Right ventricle myocardium superior (tissue), 1 donor: ENCODE measurements at regions not wholly inside any gene's neighbourhood (a gene's known extent, or its start where the extent isn't known, plus 50 kb on each side); places are given as distances from the start of the nearest gene placed in this dataset.
"Not testable (repeated sequence)": the region's sequence is repeated elsewhere in the genome, so short reads cannot be mapped to it uniquely, and the experiment has no call there.

Experiments used
- ATAC-seq: fragments of 200-7000 bp; cut with Tn5 transposase; one replicate; pipeline ENCODE4 v1.9.1; 2020; ENCODE audit warnings: mild to moderate bottlenecking; ENCODE audit not compliant: poor library complexity
- DNase-seq: peaks from one replicate; pipeline ENCODE4 v3.0.0-alpha.2; 2020
- intact Hi-C: fragments of 100-400 bp; cut with DNase I; formaldehyde crosslinking; loops from one replicate; pipeline ENCODE4 v1.11.2; 2022
- donor health status: DM: no; HTN: yes; CAD: no; lungs with severe emphysema.

DNA sequence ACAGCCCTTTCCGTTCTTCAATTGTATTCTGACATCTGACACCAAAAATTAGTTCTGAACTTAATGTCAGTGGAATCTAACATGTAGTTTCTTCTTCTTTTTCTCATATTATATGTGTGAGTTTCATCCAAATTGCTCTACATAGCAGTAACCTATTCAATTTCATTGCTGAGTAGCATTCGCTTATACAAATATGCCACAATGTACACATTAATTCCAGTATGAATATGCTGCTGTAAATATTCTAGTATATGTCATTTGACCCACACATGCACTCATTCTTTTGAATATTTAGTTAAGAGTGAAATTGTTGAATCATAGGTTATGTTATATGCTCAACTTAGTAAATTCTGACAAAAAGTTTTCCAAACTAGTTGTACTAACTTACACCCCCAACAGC lies 550.9 kb downstream of the CHSY3 start:
- ATAC-seq (no peak), DNase-seq (no peak)
- intact Hi-C loops = no loop called here

DNA sequence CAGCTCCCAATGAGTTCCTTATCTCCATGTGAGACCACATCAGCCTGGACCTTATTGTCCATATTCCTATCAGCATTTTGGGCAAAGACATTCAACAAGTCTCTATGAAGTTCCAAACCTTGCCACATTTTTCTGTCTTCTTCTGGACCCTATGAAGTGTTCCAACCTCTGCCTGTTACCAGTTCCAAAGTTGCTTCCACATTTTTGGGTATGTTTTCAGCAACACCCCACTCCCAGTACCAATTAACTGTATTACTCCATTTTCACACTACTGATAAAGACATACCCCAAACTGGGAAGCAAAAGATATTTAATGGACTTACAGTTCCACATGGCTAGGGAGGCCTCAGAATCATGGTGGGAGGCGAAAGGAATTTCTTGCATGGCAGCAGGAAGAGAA lies 548.5 kb downstream of the CHSY3 start:
- DNase-seq (no peak), ATAC-seq (no peak)
- intact Hi-C loops = no loop called here

DNA sequence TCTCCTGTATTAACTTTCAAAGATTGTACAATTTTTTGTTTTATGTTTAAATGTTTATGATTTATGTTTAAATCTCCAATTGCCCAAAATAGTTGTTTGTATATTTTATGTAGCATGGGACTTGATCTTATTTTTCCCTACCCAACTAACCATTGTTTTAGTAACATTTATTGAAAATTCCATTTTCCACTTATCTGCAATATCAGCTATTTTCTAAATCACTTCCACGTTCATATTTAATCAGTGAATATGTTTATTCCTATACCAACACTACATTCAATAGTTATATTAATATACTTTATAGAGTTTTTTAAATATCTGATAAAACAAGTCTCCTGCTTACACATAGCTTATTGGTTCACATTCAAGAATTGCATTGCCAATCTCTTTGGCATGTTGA lies 532.2 kb downstream of the CHSY3 start:
- no peak for ATAC-seq
- DNase-seq = no peak
- intact Hi-C loops = no loop called here

DNA sequence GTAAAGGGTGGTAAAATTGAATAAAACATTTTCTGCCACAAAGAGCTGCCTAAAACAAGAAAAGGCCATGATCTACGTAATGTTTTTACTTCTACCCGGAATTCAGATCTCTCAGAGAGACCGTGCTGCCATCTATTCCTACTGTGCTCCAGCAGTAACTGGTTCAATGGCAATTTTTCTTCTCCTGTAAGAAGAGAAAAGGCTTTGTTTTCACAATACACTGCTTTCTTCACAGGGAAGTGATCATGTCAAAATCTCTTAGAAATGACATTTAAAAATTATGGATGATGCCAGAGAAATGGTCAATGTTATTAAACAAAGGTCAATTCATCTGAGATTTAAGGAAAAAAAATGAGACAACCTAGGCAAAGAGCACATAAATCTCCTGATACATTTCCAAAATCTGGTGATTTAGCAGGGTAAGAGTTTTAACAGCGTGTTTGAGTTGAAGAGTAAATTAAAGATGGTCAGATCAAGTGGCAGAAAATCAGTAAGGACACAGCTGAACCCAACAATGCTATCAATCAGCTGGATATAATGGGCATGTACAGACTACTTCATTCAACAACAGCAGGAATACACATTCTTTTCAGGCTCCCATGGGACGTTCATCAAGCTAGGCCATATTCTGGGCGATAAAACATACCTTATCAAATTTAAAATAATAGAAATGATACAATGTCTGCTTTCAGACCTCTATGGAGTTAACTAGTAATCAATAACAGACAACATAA lies 523.1 kb downstream of the CHSY3 start:
- DNase-seq = no peak
- ATAC-seq = no peak
- intact Hi-C loops = no loop called here

DNA sequence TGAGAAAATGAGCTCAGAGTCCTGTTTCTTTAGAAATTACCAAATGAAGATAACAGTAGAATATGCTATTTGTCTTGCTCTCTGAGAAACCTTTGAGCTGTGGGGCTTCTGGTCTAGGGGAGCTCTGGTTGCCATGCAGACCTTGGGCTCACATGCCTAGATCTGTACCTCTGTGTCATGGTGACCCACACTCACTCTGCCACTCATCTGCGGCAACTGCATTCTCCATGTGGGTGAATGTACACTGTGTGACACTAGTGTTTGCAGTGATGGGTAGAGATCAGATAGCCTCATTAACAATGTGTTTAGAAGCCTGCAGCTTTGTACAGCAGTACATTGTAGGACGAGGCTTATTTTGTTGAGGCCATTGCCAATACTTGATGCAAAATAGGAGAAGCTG lies 521.2 kb downstream of the CHSY3 start:
- intact Hi-C loops = no loop called here
- ATAC-seq (no peak), DNase-seq (no peak)

DNA sequence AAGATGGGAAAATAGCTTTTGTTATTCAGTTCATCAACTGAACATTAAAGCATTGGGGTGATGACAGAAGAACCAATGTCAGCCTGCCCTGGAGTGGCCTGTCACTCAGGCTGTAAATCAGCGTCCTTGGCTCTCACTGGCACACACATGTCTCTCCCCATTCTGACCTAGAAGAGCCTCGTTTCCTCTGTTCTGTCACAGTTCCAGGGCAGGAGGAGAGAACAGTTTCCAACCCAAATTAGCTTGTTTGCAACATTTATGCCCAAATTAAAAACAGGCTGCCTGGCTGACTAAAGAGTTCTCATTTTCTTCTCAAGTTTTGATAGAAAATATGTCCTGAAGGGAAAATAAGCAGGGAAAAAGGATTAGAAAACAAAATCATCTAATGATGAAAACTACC lies 520.1 kb downstream of the CHSY3 start:
- ATAC-seq = no peak
- no peak for DNase-seq
- intact Hi-C loops = no loop called here

DNA sequence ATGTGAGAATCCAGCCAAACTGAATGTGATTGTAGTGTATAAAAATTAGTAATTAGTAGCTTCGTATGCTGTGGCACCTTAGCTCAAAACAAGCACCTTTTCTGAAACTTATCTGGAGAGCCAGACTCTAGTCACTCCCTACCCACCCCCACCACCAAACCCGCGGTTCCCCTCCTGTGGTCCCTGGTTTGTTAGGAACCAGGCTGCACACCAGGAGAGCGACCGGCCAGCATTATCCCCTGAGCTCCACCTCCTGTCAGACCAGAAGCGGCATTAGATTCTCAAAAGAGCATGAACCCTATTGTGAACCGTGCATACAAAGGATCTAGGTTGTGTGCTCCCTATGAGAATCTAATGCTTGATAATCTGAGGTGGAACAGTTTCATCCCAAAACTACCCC lies 498.6 kb downstream of the CHSY3 start:
- intact Hi-C loops = no loop called here
- no peak for DNase-seq
- no peak for ATAC-seq

DNA sequence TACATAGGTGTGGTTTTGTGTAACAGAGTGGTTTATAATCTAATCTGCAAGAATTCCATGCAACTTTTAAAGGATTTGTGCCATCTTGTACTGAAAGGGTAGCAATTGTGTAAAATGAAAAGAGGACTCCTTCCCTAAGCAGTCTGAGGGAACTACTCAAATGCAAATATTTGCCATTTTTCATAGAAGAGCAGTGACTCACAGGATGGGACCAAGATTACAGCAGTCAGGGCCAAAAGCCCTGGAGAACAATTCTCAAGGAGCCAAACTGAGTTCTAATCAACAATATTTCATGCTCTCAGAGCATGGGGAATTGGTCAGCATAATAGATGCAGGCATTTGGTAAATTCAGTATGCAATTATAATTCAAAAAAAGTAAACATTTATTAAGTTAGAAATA lies 495.8 kb downstream of the CHSY3 start:
- ATAC-seq = no peak
- intact Hi-C loops = no loop called here
- no peak for DNase-seq

DNA sequence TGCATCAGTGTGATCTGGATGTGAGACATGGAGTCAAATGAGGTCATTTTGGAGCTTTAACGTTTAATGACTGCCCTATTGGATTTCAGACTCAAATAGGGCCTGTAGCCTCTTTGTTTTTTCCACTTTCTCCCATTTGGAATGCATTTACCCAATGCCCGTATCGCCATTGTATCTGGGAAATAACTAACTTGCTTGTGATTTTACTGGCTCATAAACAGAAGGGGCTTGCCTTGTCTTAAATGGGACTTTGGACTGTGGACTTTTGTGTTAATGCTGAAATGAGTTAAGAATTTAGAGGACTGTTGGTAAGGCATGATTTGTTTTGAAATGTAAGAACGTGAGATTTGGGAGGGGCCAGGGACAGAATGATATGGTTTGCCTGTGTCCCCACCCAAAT lies 494.6 kb downstream of the CHSY3 start:
- no peak for ATAC-seq
- no peak for DNase-seq
- intact Hi-C loops = no loop called here

DNA sequence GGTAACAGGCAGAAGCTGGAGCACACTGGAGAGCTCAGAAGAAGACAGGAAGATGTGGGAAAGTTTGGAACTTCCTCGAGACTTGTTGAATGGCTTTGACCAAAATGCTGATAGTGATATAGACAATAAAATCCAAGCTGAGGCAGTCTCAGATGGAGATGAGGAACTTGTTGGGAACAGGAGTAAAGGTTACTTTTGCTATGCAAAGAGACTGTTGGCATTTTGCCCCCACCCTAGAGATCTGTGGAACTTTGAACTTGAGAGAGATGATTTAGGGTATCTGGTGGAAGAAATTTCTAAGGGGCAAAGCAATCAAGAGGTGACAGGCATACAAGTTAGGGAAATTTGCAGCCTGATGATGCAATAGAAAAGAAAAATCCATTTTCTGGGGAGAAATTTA lies 493.5 kb downstream of the CHSY3 start:
- ATAC-seq, intact Hi-C loops, DNase-seq: not testable (repeated sequence)

DNA sequence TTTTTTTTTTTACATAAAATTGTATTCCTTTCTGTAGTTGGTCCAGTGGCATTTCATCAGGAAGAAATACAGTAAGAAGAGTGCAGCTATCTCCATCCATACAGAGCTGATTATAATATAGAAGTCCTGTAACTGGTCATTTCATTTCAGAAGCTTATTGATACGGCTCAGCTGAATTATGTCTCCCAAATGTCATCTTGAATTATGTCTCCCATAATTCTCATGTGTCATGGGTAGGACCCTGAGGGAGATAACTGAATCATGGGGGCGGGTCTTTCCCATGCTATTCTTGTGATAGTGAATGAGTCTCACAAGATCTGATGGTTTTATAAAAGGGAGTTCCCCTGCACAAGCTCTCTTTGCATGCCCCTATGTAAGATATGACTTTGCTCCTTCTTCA lies 492.9 kb downstream of the CHSY3 start:
- DNase-seq = no peak
- intact Hi-C loops = no loop called here
- no peak for ATAC-seq

DNA sequence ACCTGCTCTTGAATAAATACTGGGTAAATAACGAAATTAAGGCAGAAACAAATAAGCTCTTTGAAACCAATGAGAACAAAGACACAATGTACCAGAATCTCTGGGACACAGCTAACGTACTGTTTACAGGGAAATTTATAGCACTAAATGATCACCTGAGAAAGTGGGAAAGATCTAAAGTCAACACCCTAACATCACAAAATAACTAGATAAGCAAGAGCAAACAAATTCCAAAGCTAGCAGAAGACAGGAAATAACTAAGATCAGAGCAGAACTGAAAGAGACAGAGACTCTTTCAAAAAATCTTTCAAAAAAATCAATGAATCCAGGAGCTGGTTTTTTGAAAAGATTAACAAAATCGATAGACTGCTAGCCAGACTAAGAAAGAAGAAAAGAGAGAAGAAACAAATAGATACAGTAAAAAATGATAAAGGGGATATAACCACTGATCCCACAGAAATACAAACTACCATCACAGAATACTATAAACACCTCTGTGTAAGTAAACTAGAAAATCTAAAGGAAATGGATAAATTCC lies 487.5 kb downstream of the CHSY3 start:
- intact Hi-C loops, ATAC-seq, DNase-seq: not testable (repeated sequence)

DNA sequence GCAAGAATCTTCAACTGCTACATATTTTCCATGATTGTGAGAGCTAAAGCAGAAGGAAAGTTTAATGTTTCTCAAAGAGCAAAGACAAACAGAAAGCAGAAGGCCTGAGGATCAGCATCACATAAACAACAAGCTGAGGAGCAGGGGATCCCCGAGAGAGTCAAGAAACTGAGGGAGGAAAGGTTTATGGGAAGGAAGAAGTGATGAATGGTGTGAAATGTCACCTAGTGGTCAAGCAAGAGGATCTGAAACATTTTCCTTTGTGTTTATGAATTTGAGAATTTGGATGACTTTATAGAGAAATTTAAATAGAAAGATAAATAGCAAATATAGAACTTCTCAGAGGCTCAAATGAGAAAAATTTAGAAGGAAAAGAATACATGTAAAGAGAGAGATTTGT lies 481.9 kb downstream of the CHSY3 start:
- intact Hi-C loops = no loop called here
- DNase-seq (no peak), ATAC-seq (no peak)

DNA sequence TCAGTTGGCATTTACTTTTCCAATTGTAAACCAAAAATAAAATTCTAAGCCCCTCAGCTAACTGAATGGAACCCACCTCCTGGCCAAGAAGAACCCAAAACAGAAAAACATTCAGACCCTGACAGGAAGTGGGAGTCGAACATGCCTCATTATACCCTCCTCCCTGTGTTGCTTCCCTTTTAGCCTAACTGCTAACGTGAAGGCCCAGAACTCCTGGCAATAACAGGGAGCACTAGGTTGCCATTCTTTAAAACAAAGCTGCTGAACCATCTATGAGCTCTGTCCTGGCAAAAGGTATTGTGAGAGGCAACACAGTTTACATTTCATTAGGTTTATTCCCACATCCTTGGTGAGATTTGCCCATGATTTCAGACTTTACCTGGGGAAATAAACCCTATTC lies 481.4 kb downstream of the CHSY3 start:
- no peak for DNase-seq
- ATAC-seq = no peak
- intact Hi-C loops = no loop called here

DNA sequence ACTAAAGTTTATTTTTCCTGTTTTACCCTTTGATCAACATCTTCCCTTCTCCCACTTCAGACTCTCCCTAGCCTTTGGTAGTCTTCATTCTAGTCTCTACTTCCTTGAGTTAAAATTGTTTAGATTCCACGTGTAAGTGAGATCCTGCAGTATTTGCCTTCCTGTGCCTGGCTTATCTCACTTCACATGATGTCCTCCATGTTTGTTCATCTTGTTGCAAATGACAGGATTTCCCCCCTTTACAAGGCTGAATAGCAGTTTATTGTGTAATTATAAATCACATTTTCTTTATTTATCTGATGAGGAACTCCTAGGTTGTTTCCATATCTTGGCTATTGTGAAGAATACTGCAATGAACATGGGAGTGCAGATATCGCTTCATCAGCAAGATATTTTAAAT lies 461.7 kb downstream of the CHSY3 start:
- DNase-seq (no peak), ATAC-seq (no peak)
- intact Hi-C loops = no loop called here

DNA sequence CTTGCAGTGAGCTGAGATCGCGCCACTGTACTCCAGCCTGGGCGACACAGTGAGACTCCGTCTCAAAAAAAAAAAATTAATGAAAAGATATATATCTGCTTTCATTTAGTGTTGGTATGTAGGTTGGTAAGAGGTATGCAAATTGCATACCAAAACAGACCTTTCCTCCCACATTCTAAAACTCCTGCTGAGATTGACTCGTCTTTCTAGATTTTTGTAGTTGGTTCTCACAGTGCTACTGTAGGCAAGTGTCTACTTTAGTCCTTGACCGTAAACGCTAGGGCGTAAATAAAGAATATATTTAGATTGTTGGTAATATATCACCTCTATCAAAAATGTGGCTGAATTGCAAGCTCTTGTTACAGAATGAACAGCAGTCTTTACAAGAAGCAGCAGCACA lies 445.9 kb downstream of the CHSY3 start:
- no peak for ATAC-seq
- DNase-seq = no peak
- intact Hi-C loops = no loop called here

DNA sequence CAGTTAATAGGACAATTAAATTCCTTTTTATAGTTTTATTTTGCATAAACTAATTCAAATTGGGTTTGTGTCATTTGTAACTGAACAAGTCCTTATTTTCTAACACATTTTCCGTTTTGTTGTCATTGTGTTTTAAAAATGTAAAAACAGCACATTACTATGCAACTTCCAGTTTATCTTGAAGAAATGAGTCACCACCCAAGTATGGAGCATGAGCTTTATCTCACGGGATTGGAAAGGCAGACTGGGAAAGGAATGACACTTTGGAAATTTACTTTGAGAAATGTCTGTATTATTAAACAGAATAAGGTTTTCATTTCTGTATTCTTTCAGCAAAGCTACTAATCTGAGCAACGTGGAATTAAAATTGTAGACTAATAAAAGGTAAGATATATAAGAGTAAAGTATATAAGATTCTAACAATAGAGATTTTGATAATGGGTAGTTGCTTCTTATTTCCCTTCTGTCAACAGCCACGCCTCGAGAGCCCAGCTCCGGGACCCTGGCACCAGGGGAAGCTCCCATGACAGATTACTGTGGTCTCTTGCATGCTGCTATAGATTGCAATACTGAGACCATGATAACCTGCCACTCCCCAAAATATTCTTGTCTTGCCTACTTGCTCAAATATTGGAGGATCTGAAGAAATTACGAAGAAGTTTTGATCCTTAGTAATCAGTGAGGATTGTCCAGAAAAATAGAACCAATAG lies 433.1 kb downstream of the CHSY3 start:
- DNase-seq (no peak), ATAC-seq (no peak)
- intact Hi-C loops = no loop called here

DNA sequence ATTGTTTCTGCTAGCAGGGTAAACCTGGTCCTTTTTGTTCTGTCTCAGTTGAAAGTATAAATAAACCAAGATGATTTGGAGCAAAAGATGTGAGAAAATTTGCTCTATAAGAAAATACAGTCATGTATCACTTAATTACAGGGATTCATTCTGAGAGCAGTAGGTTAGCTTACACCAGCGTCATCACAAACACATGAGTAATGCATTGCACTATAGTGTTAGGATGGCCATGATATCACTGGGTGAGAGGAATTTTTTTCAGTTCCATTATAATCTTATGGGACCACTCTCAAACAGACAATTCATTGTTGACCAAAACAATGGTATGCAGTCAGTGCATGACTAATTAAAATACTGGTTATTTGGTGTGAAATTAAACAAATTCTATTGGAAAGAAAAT lies 430.9 kb downstream of the CHSY3 start:
- ATAC-seq (no peak), DNase-seq (no peak)
- intact Hi-C loops = no loop called here

DNA sequence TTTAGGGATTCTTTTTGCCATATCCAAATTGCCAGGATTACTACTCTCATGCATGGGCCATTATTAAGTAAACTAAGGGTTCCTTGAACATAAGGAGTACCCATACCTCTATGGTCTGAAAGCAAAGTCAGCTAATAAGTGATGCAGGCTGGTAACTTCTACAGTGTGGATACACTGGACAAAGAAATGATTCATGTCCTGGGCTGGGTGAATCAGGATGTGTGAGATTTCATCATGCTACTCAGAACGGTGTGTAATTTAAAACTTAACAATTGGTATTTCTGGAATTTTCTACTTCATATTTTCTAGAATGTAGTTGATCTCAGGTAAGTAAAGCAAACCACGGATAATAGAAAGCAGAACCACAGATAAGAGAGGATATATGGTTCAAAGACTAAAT lies 428.8 kb downstream of the CHSY3 start:
- ATAC-seq = no peak
- DNase-seq = no peak
- intact Hi-C loops = no loop called here

DNA sequence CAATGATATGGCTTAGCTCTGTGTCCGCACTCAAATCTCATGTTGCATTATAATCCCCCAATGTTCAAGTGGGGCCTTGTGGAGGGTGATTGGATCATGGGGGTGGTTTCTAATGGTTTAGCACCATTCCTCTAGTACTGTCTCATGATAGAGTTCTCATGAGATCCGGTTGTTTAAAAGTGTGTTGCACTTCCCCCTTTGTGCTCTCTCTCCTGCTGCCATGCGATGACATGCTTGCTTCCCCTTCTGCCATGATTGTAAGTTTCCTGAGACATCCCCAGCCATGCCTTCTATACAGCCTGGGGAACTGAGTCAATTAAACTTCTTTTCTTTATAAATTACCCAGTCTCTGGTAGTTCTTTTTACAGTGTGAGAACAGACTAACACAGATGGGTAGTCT lies 427.1 kb downstream of the CHSY3 start:
- ATAC-seq (no peak), DNase-seq (no peak)
- intact Hi-C loops = no loop called here
